NOMO-1 (cell line): ENCODE measurements at regions not wholly inside any gene's neighbourhood (a gene's known extent, or its start where the extent isn't known, plus 50 kb on each side); places are given as distances from the start of the nearest gene placed in this dataset.

ENCODE experiments used
- DNase-seq, 2 experiments: peaks; one replicate each; lab custom pipeline; 2025; ENCODE audit not compliant: unreplicated experiment in 2 of 2; lab: John Stamatoyannopoulos, UW

GRCh38 chr7:73963252-73963822 lies 64.6 kb upstream of the ELN start:
- no peak for DNase-seq

GRCh38 chr7:73964786-73965185 lies 63.2 kb upstream of the ELN start:
- no peak for DNase-seq

GRCh38 chr7:73966062-73966940 lies 61.7 kb upstream of the ELN start:
- DNase-seq = no peak

- DNase-seq = no peak
These were observed 60.8 kb upstream of the ELN start for GRCh38 chr7:73966941-73967831.

- DNase-seq = no peak
These were observed 60.1 kb upstream of the ELN start for GRCh38 chr7:73967832-73968290.

GRCh38 chr7:73968487-73968886 lies 59.5 kb upstream of the ELN start:
- DNase-seq = peak; percentile 42 to 78

GRCh38 chr7:73969991-73970390 lies 58.0 kb upstream of the ELN start:
- DNase-seq = no peak

GRCh38 chr7:73970801-73971229 lies 57.2 kb upstream of the ELN start:
- DNase-seq = no peak

- DNase-seq = peak; percentile 26 to 43
These were observed 56.7 kb upstream of the ELN start for GRCh38 chr7:73971322-73971703.

GRCh38 chr7:73971704-73972341 lies 56.1 kb upstream of the ELN start:
- DNase-seq = no peak

- no peak for DNase-seq
These were observed 55.4 kb upstream of the ELN start for GRCh38 chr7:73972614-73973013.

- no peak for DNase-seq
These were observed 54.9 kb upstream of the ELN start for GRCh38 chr7:73973091-73973490.

GRCh38 chr7:73974101-73974947 lies 53.6 kb upstream of the ELN start:
- no peak for DNase-seq

- no peak for DNase-seq
These were observed 52.7 kb upstream of the ELN start for GRCh38 chr7:73974948-73975926.

GRCh38 chr7:73976761-73977618 lies 51.0 kb upstream of the ELN start:
- no peak for DNase-seq

- DNase-seq = peak in 1 of 2 experiments; percentile 32
These were observed 50.1 kb upstream of the ELN start for GRCh38 chr7:73977619-73978618.
